ENCODE measurements at regions not wholly inside any gene's neighbourhood (a gene's known extent, or its start where the extent isn't known, plus 50 kb on each side); places are given as distances from the start of the nearest gene placed in this dataset.

GRCh38 chr4:153110739-153111138 is 93.5 kb upstream of the TRIM2 start:
- in situ Hi-C loops (cut with HindIII; ENCODE audit: low pct_unique_long_range_greater_than_20kb, low sequenced_read_pairs): no loop called here
- H3K27me3 ChIP-seq (ENCODE audit: control insufficient read depth, insufficient read depth, low read length): no peaks in the 10 kb centered on the region
- ChIA-PET POLR2A (no interaction called here), CTCF (no interaction called here)
- TF ChIP-seq, protein P1, sequence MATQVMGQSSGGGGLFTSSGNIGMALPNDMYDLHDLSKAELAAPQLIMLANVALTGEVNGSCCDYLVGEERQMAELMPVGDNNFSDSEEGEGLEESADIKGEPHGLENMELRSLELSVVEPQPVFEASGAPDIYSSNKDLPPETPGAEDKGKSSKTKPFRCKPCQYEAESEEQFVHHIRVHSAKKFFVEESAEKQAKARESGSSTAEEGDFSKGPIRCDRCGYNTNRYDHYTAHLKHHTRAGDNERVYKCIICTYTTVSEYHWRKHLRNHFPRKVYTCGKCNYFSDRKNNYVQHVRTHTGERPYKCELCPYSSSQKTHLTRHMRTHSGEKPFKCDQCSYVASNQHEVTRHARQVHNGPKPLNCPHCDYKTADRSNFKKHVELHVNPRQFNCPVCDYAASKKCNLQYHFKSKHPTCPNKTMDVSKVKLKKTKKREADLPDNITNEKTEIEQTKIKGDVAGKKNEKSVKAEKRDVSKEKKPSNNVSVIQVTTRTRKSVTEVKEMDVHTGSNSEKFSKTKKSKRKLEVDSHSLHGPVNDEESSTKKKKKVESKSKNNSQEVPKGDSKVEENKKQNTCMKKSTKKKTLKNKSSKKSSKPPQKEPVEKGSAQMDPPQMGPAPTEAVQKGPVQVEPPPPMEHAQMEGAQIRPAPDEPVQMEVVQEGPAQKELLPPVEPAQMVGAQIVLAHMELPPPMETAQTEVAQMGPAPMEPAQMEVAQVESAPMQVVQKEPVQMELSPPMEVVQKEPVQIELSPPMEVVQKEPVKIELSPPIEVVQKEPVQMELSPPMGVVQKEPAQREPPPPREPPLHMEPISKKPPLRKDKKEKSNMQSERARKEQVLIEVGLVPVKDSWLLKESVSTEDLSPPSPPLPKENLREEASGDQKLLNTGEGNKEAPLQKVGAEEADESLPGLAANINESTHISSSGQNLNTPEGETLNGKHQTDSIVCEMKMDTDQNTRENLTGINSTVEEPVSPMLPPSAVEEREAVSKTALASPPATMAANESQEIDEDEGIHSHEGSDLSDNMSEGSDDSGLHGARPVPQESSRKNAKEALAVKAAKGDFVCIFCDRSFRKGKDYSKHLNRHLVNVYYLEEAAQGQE (IDR thresholded peaks at IDR 0.05; ENCODE audit: insufficient read depth in 1 of 2, low read depth in 2 of 2, low read length in 1 of 2): no peak
- TF ChIP-seq SIN3A (IDR thresholded peaks at IDR 0.05; ENCODE audit: borderline replicate concordance, insufficient read depth, low read depth, low read length): no peak
- H3K27ac ChIP-seq (ENCODE audit: low read length): no peak overlapping the region
- BruUV-seq (replicated peaks): no TSS peak
- no peak for ATAC-seq
- DNase-seq (ENCODE audit: low read depth, low spot score): no peak
- H3K9me3 ChIP-seq (ENCODE audit: control insufficient read depth, insufficient read depth, low read depth, low read length): no peaks in the 10 kb centered on the region
- no peaks in the 10 kb centered on the region for H3K36me3 ChIP-seq (ENCODE audit: control insufficient read depth, insufficient read depth, low read length)
- intact Hi-C loops (cut with micrococcal nuclease; ENCODE audit: unreplicated experiment): no loop called here
- H3K4me1 ChIP-seq (ENCODE audit: control insufficient read depth, insufficient read depth, low read length): peaks cover 7% of the 10 kb centered on the region
- no peak overlapping the region for H3K4me3 ChIP-seq (ENCODE audit: low read depth in 2 of 2, low read length in 2 of 2)

- BruUV-seq (replicated peaks): no TSS peak
- Histone ChIP-seq H3K27ac (ENCODE audit: low read length) (no peak overlapping the region), H3K4me3 (ENCODE audit: low read depth in 2 of 2, low read length in 2 of 2) (no peak overlapping the region), H3K9me3 (ENCODE audit: control insufficient read depth, insufficient read depth, low read depth, low read length) (no peaks in the 10 kb centered on the region), H3K27me3 (ENCODE audit: control insufficient read depth, insufficient read depth, low read length) (no peaks in the 10 kb centered on the region), H3K4me1 (ENCODE audit: control insufficient read depth, insufficient read depth, low read length) (peaks cover 9% of the 10 kb centered on the region), H3K36me3 (ENCODE audit: control insufficient read depth, insufficient read depth, low read length) (no peaks in the 10 kb centered on the region)
- ATAC-seq: no peak
- intact Hi-C loops (cut with micrococcal nuclease; ENCODE audit: unreplicated experiment) (no loop called here), in situ Hi-C loops (cut with HindIII; ENCODE audit: low pct_unique_long_range_greater_than_20kb, low sequenced_read_pairs) (no loop called here)
- CTCF ChIA-PET: no interaction called here
- DNase-seq (ENCODE audit: low read depth, low spot score): no peak
- POLR2A ChIA-PET: no interaction called here
- TF ChIP-seq SIN3A (IDR thresholded peaks at IDR 0.05; ENCODE audit: borderline replicate concordance, insufficient read depth, low read depth, low read length) (no peak), POLR2AphosphoS5 (IDR thresholded peaks at IDR 0.05; ENCODE audit: low read depth, low read length) (no peak), TCF7L2 (IDR thresholded peaks at IDR 0.05; ENCODE audit: low read depth, low read length) (no peak), CTCF (IDR thresholded peaks at IDR 0.05) (no peak)
- TF ChIP-seq, protein P1 (IDR thresholded peaks at IDR 0.05; ENCODE audit: insufficient read depth in 1 of 2, low read depth in 2 of 2, low read length in 1 of 2): no peak
Measured at GRCh38 chr4:153111426-153112040, 92.7 kb upstream of the TRIM2 start.

Data from Panc1 (cell line).